ENCODE measurements at regions not wholly inside any gene's neighbourhood (a gene's known extent, or its start where the extent isn't known, plus 50 kb on each side); places are given as distances from the start of the nearest gene placed in this dataset.

DNA sequence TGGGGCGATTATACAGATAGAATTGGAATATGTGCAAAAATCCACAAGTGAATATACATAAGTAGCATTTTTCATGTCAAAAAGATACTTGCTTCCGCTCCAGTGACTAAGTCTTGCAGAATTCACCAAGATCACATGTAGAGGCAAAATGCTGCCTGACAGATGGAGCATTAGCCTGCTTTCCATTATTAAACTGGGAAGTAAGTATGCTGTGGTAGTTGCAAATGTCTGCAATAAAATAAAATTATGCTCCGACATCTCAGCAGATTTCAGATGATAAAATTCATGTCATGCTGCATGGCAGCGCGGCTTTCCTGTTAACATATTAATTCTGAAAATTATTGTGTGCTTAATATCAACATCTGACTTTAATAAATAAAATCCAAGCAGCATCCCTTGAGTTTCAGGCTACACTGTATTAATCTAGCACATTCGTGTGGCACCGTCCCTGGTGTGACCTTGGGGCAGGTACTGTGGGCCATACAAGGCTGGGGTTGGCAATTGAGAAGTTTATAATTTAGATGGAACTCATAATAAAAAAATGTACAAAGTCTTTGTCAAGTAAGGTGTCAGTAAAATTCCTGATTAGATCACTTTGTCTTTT, 366.4 kb upstream of the ZP4 start:
- TF ChIP-seq CTCF (IDR thresholded peaks at IDR 0.05; ENCODE audit: low read depth, low read length), result no peak
- no peak for DNase-seq (ENCODE audit: low read depth in 2 of 2)
- no peak overlapping the region for H3K4me3 ChIP-seq (replicated peaks in 1 of 2; ENCODE audit: low read depth in 2 of 2, low read length in 2 of 2)

GRCh38 chr1:238254935-238255334, 364.2 kb upstream of the ZP4 start:
- H3K4me3 ChIP-seq (replicated peaks in 1 of 2; ENCODE audit: low read depth in 2 of 2, low read length in 2 of 2), result no peak overlapping the region
- no peak for TF ChIP-seq CTCF (IDR thresholded peaks at IDR 0.05; ENCODE audit: low read depth, low read length)
- DNase-seq (ENCODE audit: low read depth in 2 of 2), result no peak

DNA sequence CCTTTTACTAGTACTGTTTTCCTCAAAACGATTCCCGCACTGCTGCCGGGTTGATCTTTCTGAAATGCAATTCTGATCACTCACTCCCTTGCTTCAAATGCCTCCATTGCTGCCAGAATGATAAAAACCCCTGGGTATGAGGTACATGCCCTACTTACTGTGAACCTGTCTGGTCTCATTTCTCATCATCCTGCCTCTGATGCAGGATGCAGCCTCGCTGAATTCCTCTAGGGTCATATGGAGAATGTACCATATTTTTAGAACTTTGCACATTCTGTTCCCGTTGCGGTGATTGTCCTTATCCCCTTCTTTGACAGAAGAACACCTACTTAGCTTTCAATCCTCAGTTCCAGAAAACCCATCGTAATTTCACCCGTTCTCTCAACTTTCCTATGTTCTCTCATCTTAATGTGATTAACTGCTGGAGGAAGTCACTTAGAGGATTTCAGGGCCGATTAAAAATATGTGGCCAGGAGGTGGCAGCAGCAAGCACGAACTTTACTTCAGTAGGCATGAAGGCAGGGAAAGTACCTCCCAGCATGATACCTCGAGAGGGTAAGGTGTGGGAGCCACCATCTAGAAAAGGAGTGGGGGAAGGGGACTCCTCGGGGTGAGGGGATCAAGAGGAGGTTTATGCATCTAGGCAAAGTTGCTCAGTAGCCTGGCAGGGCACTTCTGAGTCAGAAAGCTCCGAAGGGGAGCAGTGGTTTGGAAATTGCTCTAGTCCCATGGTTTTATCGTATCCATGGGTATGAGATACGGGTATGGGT, 361.5 kb upstream of the ZP4 start:
- H3K4me3 ChIP-seq (replicated peaks in 1 of 2; ENCODE audit: low read depth in 2 of 2, low read length in 2 of 2), result no peak overlapping the region
- TF ChIP-seq CTCF (IDR thresholded peaks at IDR 0.05; ENCODE audit: low read depth, low read length), result peak; percentile 35
- DNase-seq (ENCODE audit: low read depth in 2 of 2), result peak; percentile 42 to 69

DNA sequence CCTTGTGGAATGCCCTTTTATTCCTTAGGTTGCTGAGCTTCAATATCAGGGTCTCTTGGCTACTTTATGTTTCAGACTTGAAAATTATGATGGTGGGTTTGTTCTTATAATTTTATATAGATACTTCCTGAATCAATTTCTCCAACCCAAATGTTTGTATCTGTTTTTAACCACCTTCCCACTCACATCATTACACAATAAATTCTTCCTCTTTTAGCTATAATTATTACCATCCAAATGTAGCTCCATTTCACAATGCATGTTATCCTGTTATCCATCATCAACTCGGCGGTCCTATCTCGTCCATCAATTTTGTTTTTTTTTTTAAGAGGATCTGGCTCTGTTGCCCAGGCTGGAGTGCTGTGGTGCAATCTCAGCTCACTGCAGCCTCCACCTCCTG, 357.6 kb upstream of the ZP4 start:
- TF ChIP-seq CTCF (IDR thresholded peaks at IDR 0.05; ENCODE audit: low read depth, low read length), result no peak
- no peak for DNase-seq (ENCODE audit: low read depth in 2 of 2)
- H3K4me3 ChIP-seq (replicated peaks in 1 of 2; ENCODE audit: low read depth in 2 of 2, low read length in 2 of 2), result no peak overlapping the region

GRCh38 chr1:238242181-238242580, 351.5 kb upstream of the ZP4 start:
- TF ChIP-seq CTCF (IDR thresholded peaks at IDR 0.05; ENCODE audit: low read depth, low read length), result no peak
- DNase-seq (ENCODE audit: low read depth in 2 of 2), result no peak
- H3K4me3 ChIP-seq (replicated peaks in 1 of 2; ENCODE audit: low read depth in 2 of 2, low read length in 2 of 2), result no peak overlapping the region

GRCh38 chr1:238241607-238242006, 350.9 kb upstream of the ZP4 start:
- H3K4me3 ChIP-seq (replicated peaks in 1 of 2; ENCODE audit: low read depth in 2 of 2, low read length in 2 of 2), result no peak overlapping the region
- no peak for TF ChIP-seq CTCF (IDR thresholded peaks at IDR 0.05; ENCODE audit: low read depth, low read length)
- DNase-seq (ENCODE audit: low read depth in 2 of 2), result no peak

Data from cardiac fibroblast (primary cell).